Astrocyte (in vitro differentiated cells and primary cell): ENCODE measurements at regions not wholly inside any gene's neighbourhood (a gene's known extent, or its start where the extent isn't known, plus 50 kb on each side); places are given as distances from the start of the nearest gene placed in this dataset.

Experiments
- DNase-seq: peaks from one replicate; pipeline ENCODE4 v3.0.0-alpha.2; 2010; ENCODE audit warnings: low read depth
- FAIRE-seq: peaks from 2 replicates; lab custom pipeline; 2011; peaks lifted over from hg19 to GRCh38; lab: Jason Lieb, UNC
- H2AFZ ChIP-seq: 2 replicates; pipeline ENCODE4 v1.6.0; 2012; ENCODE audit warnings: low read depth, low read length, inconsistent platforms
- H3K27ac ChIP-seq: 2 replicates; pipeline ENCODE4 v1.5.1; 2011; ENCODE audit warnings: low read depth, low read length, inconsistent platforms
- H3K27me3 ChIP-seq: 2 replicates; pipeline ENCODE4 v1.6.0; 2011; ENCODE audit warnings: low read length, inconsistent platforms; ENCODE audit not compliant: insufficient read depth
- H3K36me3 ChIP-seq: 2 replicates; pipeline ENCODE4 v1.5.1; 2011; ENCODE audit warnings: low read length, inconsistent platforms; ENCODE audit not compliant: insufficient read depth
- H3K4me1 ChIP-seq: 2 replicates; pipeline ENCODE4 v1.5.1; 2011; ENCODE audit warnings: low read length, inconsistent platforms; ENCODE audit not compliant: insufficient read depth
- H3K4me2 ChIP-seq: 2 replicates; pipeline ENCODE4 v1.6.0; 2012; ENCODE audit warnings: low read length, inconsistent platforms
- H3K4me3 ChIP-seq: 2 replicates; pipeline ENCODE4 v1.5.1; 2011; ENCODE audit warnings: low read depth, mild to moderate bottlenecking, low read length, inconsistent platforms; ENCODE audit not compliant: insufficient read depth
- H3K79me2 ChIP-seq: 2 replicates; pipeline ENCODE4 v1.6.0; 2012; ENCODE audit warnings: mild to moderate bottlenecking, low read length, inconsistent platforms; ENCODE audit not compliant: insufficient read depth
- H3K9ac ChIP-seq: 2 replicates; pipeline ENCODE4 v1.6.0; 2012; ENCODE audit warnings: mild to moderate bottlenecking, low read length, inconsistent platforms
- H3K9me3 ChIP-seq: 2 replicates; pipeline ENCODE4 v1.5.1; 2012; ENCODE audit warnings: low read depth, mild to moderate bottlenecking, low read length, inconsistent platforms; ENCODE audit not compliant: insufficient read depth
- H4K20me1 ChIP-seq: 2 replicates; pipeline ENCODE4 v1.6.0; 2012; ENCODE audit warnings: low read length, inconsistent platforms; ENCODE audit not compliant: insufficient read depth
- H3K27ac Mint-ChIP-seq: one replicate; pipeline ENCODE4 v1.8.0; 2021; ENCODE audit warnings: mild to moderate bottlenecking, mixed read lengths; ENCODE audit not compliant: unreplicated experiment
- H3K27me3 Mint-ChIP-seq: one replicate; pipeline ENCODE4 v1.8.0; 2021; ENCODE audit warnings: low read depth, mixed read lengths; ENCODE audit not compliant: unreplicated experiment
- H3K36me3 Mint-ChIP-seq: one replicate; pipeline ENCODE4 v1.8.0; 2021; ENCODE audit warnings: low read depth, mixed read lengths; ENCODE audit not compliant: unreplicated experiment
- H3K4me1 Mint-ChIP-seq: one replicate; pipeline ENCODE4 v1.8.0; 2021; ENCODE audit warnings: low read depth, mixed read lengths; ENCODE audit not compliant: unreplicated experiment
- H3K4me3 Mint-ChIP-seq: one replicate; pipeline ENCODE4 v1.8.0; 2021; ENCODE audit warnings: mild to moderate bottlenecking, moderate library complexity, mixed read lengths; ENCODE audit not compliant: unreplicated experiment
- H3K9me3 Mint-ChIP-seq: one replicate; pipeline ENCODE4 v1.8.0; 2021; ENCODE audit warnings: mild to moderate bottlenecking, mixed read lengths; ENCODE audit not compliant: unreplicated experiment
- CTCF ChIP-seq: IDR thresholded peaks from 2 replicates; pipeline ENCODE4 v1.5.1; 2011; ENCODE audit warnings: low read depth, mild to moderate bottlenecking, inconsistent platforms, low read length, moderate library complexity; ENCODE audit not compliant: insufficient read depth
- EZH2 ChIP-seq: IDR thresholded peaks from 2 replicates; pipeline ENCODE4 v1.6.1; 2012; ENCODE audit warnings: mild to moderate bottlenecking, low read length, inconsistent platforms; ENCODE audit not compliant: insufficient read depth

- no peak overlapping the region for H2AFZ ChIP-seq
- no peaks in the 10 kb centered on the region for H4K20me1 ChIP-seq
- TF ChIP-seq EZH2: no peak
- TF ChIP-seq CTCF: no peak
- H3K36me3 ChIP-seq: no peaks in the 10 kb centered on the region
- H3K36me3 Mint-ChIP-seq: no peaks in the 10 kb centered on the region
- no peak overlapping the region for H3K27ac ChIP-seq
- H3K4me1 Mint-ChIP-seq: no peaks in the 10 kb centered on the region
- FAIRE-seq: no peak
- no peaks in the 10 kb centered on the region for H3K79me2 ChIP-seq
- no peak overlapping the region for H3K4me3 Mint-ChIP-seq
- no peaks in the 10 kb centered on the region for H3K9me3 Mint-ChIP-seq
- H3K9me3 ChIP-seq: no peaks in the 10 kb centered on the region
- no peak for DNase-seq
- H3K27ac Mint-ChIP-seq: no peak overlapping the region
- H3K27me3 Mint-ChIP-seq: no peaks in the 10 kb centered on the region
- no peak overlapping the region for H3K4me2 ChIP-seq
- no peak overlapping the region for H3K9ac ChIP-seq
- no peaks in the 10 kb centered on the region for H3K4me1 ChIP-seq
- H3K27me3 ChIP-seq: no peaks in the 10 kb centered on the region
- H3K4me3 ChIP-seq: no peak overlapping the region
Observed at GRCh38 chr6:47970826-47971225, 140.2 kb downstream of the PTCHD4 start.

GRCh38 chr6:47967843-47968242, 143.2 kb downstream of the PTCHD4 start:
- Histone ChIP-seq H3K4me1 (no peaks in the 10 kb centered on the region), H3K4me3 (no peak overlapping the region), H3K27ac (no peak overlapping the region), H3K27me3 (no peaks in the 10 kb centered on the region), H3K9ac (no peak overlapping the region), H3K4me2 (no peak overlapping the region), H4K20me1 (no peaks in the 10 kb centered on the region), H3K79me2 (no peaks in the 10 kb centered on the region), H3K36me3 (no peaks in the 10 kb centered on the region), H3K9me3 (no peaks in the 10 kb centered on the region), H2AFZ (no peak overlapping the region)
- Mint-ChIP-seq H3K4me1 (no peaks in the 10 kb centered on the region), H3K4me3 (no peak overlapping the region), H3K36me3 (no peaks in the 10 kb centered on the region), H3K27me3 (no peaks in the 10 kb centered on the region), H3K27ac (no peak overlapping the region), H3K9me3 (no peaks in the 10 kb centered on the region)
- TF ChIP-seq CTCF (no peak), EZH2 (no peak)
- FAIRE-seq (no peak), DNase-seq (peak; percentile 33)

GRCh38 chr6:47964969-47965368, 146.0 kb downstream of the PTCHD4 start:
- Histone ChIP-seq H3K9ac (no peak overlapping the region), H3K9me3 (no peaks in the 10 kb centered on the region), H3K27ac (no peak overlapping the region), H4K20me1 (no peaks in the 10 kb centered on the region), H3K27me3 (no peaks in the 10 kb centered on the region), H3K4me1 (no peaks in the 10 kb centered on the region), H3K79me2 (no peaks in the 10 kb centered on the region), H3K4me3 (no peak overlapping the region), H2AFZ (no peak overlapping the region), H3K36me3 (no peaks in the 10 kb centered on the region), H3K4me2 (no peak overlapping the region)
- no peak for FAIRE-seq
- H3K36me3 Mint-ChIP-seq: no peaks in the 10 kb centered on the region
- H3K27ac Mint-ChIP-seq: no peak overlapping the region
- H3K27me3 Mint-ChIP-seq: no peaks in the 10 kb centered on the region
- H3K9me3 Mint-ChIP-seq: no peaks in the 10 kb centered on the region
- no peaks in the 10 kb centered on the region for H3K4me1 Mint-ChIP-seq
- no peak for TF ChIP-seq EZH2
- no peak for TF ChIP-seq CTCF
- no peak overlapping the region for H3K4me3 Mint-ChIP-seq
- DNase-seq: no peak
